ENCODE measurements at regions not wholly inside any gene's neighbourhood (a gene's known extent, or its start where the extent isn't known, plus 50 kb on each side); places are given as distances from the start of the nearest gene placed in this dataset.

- peak; percentile 39 for DNase-seq
These were observed 401.4 kb upstream of the KLF4 start for GRCh38 chr9:107890921-107891465.

GRCh38 chr9:107888773-107889227, 399.2 kb upstream of the KLF4 start:
- DNase-seq: no peak

GRCh38 chr9:107886826-107887225, 397.3 kb upstream of the KLF4 start:
- DNase-seq: no peak

GRCh38 chr9:107883496-107884124, 394.0 kb upstream of the KLF4 start:
- no peak for DNase-seq

GRCh38 chr9:107881626-107882300, 392.2 kb upstream of the KLF4 start:
- DNase-seq: no peak

GRCh38 chr9:107878462-107878861, 388.9 kb upstream of the KLF4 start:
- DNase-seq: no peak

GRCh38 chr9:107875571-107875980, 386.0 kb upstream of the KLF4 start:
- DNase-seq: no peak

- no peak for DNase-seq
These were observed 385.2 kb upstream of the KLF4 start for GRCh38 chr9:107874591-107875369.

- no peak for DNase-seq
These were observed 384.6 kb upstream of the KLF4 start for GRCh38 chr9:107874137-107874536.

- no peak for DNase-seq
These were observed 383.1 kb upstream of the KLF4 start for GRCh38 chr9:107872457-107873192.

GRCh38 chr9:107870927-107871680, 381.5 kb upstream of the KLF4 start:
- DNase-seq: no peak

GRCh38 chr9:107870221-107870620, 380.7 kb upstream of the KLF4 start:
- no peak for DNase-seq

- no peak for DNase-seq
These were observed 379.5 kb upstream of the KLF4 start for GRCh38 chr9:107869111-107869510.

- no peak for DNase-seq
These were observed 378.6 kb upstream of the KLF4 start for GRCh38 chr9:107868186-107868585.

- no peak for DNase-seq
These were observed 378.2 kb upstream of the KLF4 start for GRCh38 chr9:107867738-107868137.

- DNase-seq: peak; percentile 36
These were observed 377.2 kb upstream of the KLF4 start for GRCh38 chr9:107866711-107867311.

- DNase-seq: no peak
These were observed 373.8 kb upstream of the KLF4 start for GRCh38 chr9:107863396-107863795.

GRCh38 chr9:107862881-107863280, 373.3 kb upstream of the KLF4 start:
- DNase-seq: no peak

- DNase-seq: no peak
These were observed 372.8 kb upstream of the KLF4 start for GRCh38 chr9:107862323-107862722.

- DNase-seq: no peak
These were observed 371.5 kb upstream of the KLF4 start for GRCh38 chr9:107861075-107861474.

- no peak for DNase-seq
These were observed 368.7 kb upstream of the KLF4 start for GRCh38 chr9:107858260-107858659.
